NB4 (cell line): ENCODE measurements at regions not wholly inside any gene's neighbourhood (a gene's known extent, or its start where the extent isn't known, plus 50 kb on each side); places are given as distances from the start of the nearest gene placed in this dataset.
"Not testable (repeated sequence)": the region's sequence is repeated elsewhere in the genome, so short reads cannot be mapped to it uniquely, and the experiment has no call there.

Experiments used
- MYC ChIP-seq: IDR thresholded peaks from 2 replicates; pipeline ENCODE4 v1.6.1; 2011; ENCODE audit warnings: low read depth, low read length
- POLR2A ChIP-seq: IDR thresholded peaks from 2 replicates; pipeline ENCODE4 v1.6.1; 2011; ENCODE audit warnings: mild to moderate bottlenecking; ENCODE audit not compliant: insufficient read length; ENCODE audit errors: extremely low read depth
- TF ChIP-seq, protein P1 (sequence below): IDR thresholded peaks from one replicate; pipeline ENCODE4 v1.5.1; 2012; ENCODE audit warnings: low read depth, low read length
- TF ChIP-seq, protein P2 (sequence below): IDR thresholded peaks from 2 replicates; pipeline ENCODE4 v1.6.1; 2011; ENCODE audit warnings: low read depth, low read length

DNA sequence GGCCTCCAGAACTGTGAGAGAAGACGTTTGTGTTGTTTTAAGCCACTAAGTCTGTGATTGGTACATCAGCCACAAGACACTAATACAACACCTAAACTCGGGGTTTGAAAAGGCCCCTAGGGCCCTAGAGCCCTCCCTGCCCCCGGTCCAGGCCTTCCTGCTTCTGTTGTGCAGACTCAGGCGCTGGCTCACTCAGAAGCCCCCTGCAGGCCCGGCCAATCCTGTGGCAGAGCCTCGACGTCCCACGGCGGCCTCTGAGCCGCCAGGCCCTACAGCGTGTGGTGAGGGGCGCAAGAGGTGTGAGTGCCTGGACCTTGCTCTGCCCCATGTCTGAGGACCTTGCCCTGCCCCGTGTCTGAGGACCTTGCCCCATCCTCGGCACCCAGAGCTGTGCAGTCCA lies 3964.0 kb upstream of the TPTE start:
- TF ChIP-seq, protein P1, sequence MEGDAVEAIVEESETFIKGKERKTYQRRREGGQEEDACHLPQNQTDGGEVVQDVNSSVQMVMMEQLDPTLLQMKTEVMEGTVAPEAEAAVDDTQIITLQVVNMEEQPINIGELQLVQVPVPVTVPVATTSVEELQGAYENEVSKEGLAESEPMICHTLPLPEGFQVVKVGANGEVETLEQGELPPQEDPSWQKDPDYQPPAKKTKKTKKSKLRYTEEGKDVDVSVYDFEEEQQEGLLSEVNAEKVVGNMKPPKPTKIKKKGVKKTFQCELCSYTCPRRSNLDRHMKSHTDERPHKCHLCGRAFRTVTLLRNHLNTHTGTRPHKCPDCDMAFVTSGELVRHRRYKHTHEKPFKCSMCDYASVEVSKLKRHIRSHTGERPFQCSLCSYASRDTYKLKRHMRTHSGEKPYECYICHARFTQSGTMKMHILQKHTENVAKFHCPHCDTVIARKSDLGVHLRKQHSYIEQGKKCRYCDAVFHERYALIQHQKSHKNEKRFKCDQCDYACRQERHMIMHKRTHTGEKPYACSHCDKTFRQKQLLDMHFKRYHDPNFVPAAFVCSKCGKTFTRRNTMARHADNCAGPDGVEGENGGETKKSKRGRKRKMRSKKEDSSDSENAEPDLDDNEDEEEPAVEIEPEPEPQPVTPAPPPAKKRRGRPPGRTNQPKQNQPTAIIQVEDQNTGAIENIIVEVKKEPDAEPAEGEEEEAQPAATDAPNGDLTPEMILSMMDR, result not testable (repeated sequence)
- TF ChIP-seq POLR2A, MYC: not testable (repeated sequence)
- TF ChIP-seq, protein P2, sequence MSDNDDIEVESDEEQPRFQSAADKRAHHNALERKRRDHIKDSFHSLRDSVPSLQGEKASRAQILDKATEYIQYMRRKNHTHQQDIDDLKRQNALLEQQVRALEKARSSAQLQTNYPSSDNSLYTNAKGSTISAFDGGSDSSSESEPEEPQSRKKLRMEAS, result not testable (repeated sequence)
